ENCODE measurements at regions not wholly inside any gene's neighbourhood (a gene's known extent, or its start where the extent isn't known, plus 50 kb on each side); places are given as distances from the start of the nearest gene placed in this dataset.

DNA sequence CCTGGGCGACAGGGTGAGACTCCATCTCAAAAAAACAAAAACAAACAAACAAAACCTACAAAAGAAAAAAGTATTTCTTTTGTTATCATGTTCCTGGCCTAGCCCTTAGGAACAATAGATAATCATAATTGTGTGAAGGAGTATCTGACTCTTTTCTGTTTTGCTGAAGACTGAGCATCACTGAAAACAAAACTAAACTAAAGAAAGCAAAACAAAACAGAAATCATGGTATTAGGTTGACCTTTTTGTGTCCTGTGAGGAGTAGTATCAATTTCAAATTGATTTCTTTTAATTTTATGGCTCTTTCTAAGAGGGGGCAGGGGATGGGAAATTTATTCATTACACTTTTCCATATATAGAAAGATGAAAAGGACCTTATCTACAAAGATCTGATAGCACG lies 246.0 kb downstream of the YTHDC2 start:
- TF ChIP-seq, protein P1, sequence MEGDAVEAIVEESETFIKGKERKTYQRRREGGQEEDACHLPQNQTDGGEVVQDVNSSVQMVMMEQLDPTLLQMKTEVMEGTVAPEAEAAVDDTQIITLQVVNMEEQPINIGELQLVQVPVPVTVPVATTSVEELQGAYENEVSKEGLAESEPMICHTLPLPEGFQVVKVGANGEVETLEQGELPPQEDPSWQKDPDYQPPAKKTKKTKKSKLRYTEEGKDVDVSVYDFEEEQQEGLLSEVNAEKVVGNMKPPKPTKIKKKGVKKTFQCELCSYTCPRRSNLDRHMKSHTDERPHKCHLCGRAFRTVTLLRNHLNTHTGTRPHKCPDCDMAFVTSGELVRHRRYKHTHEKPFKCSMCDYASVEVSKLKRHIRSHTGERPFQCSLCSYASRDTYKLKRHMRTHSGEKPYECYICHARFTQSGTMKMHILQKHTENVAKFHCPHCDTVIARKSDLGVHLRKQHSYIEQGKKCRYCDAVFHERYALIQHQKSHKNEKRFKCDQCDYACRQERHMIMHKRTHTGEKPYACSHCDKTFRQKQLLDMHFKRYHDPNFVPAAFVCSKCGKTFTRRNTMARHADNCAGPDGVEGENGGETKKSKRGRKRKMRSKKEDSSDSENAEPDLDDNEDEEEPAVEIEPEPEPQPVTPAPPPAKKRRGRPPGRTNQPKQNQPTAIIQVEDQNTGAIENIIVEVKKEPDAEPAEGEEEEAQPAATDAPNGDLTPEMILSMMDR (IDR thresholded peaks at IDR 0.05), result no peak
- TF ChIP-seq POLR2A (IDR thresholded peaks at IDR 0.05), result no peak

Data from right lobe of liver (tissue), 4 donors.